Uterus (tissue), 2 donors: ENCODE measurements at regions not wholly inside any gene's neighbourhood (a gene's known extent, or its start where the extent isn't known, plus 50 kb on each side); places are given as distances from the start of the nearest gene placed in this dataset.

ENCODE experiments used
- CTCF ChIP-seq, 4 experiments: fragments of 200-600 bp in 2 of 4; fragments of 450-650 bp in 2 of 4; sonication (generic) in 2 of 4; IDR thresholded peaks; one replicate each; pipeline ENCODE4 v1.5.1; 2016 to 2019; ENCODE audit warnings: antibody characterized with exemption in 4 of 4, mild to moderate bottlenecking in 2 of 4, moderate library complexity in 1 of 4
- POLR2A ChIP-seq, 2 donors: fragments of 450-650 bp; IDR thresholded peaks; one replicate each; pipeline ENCODE4 v1.6.1; 2016; ENCODE audit warnings: antibody characterized with exemption in 2 of 2, mild to moderate bottlenecking in 1 of 2, moderate library complexity in 1 of 2

- TF ChIP-seq CTCF (IDR thresholded peaks at IDR 0.05) (no peak), POLR2A (IDR thresholded peaks at IDR 0.05) (no peak)
Measured at GRCh38 chr10:42976351-42977031, 100.4 kb upstream of the RET start.
